HG03175 (cell line): ENCODE measurements at regions not wholly inside any gene's neighbourhood (a gene's known extent, or its start where the extent isn't known, plus 50 kb on each side); places are given as distances from the start of the nearest gene placed in this dataset.
"Not testable (repeated sequence)": the region's sequence is repeated elsewhere in the genome, so short reads cannot be mapped to it uniquely, and the experiment has no call there.

ENCODE experiments used
- ATAC-seq: cut with Tn5 transposase; IDR thresholded peaks from one replicate; pipeline ENCODE4 v1.9.1; 2021; ENCODE audit warnings: mild to moderate bottlenecking, moderate library complexity; ENCODE audit not compliant: unreplicated experiment

GRCh38 chr3:72028726-72029125, 243.8 kb upstream of the PROK2 start:
- ATAC-seq = not testable (repeated sequence)

GRCh38 chr3:72028307-72028706, 243.4 kb upstream of the PROK2 start:
- ATAC-seq = not testable (repeated sequence)

GRCh38 chr3:72027728-72028127, 242.8 kb upstream of the PROK2 start:
- ATAC-seq = not testable (repeated sequence)

- no peak for ATAC-seq
These were observed 237.1 kb upstream of the PROK2 start for GRCh38 chr3:72022027-72022426.

- ATAC-seq = no peak
These were observed 236.6 kb upstream of the PROK2 start for GRCh38 chr3:72021531-72021930.

- no peak for ATAC-seq
These were observed 233.5 kb upstream of the PROK2 start for GRCh38 chr3:72018343-72018984.

GRCh38 chr3:72017935-72018334, 233.0 kb upstream of the PROK2 start:
- no peak for ATAC-seq

- ATAC-seq = no peak
These were observed 232.4 kb upstream of the PROK2 start for GRCh38 chr3:72017311-72017710.

- ATAC-seq = no peak
These were observed 230.5 kb upstream of the PROK2 start for GRCh38 chr3:72015463-72015862.

- no peak for ATAC-seq
These were observed 228.1 kb upstream of the PROK2 start for GRCh38 chr3:72013084-72013483.

- ATAC-seq = no peak
These were observed 227.4 kb upstream of the PROK2 start for GRCh38 chr3:72012363-72012762.

- ATAC-seq = no peak
These were observed 226.5 kb upstream of the PROK2 start for GRCh38 chr3:72011485-72011884.

GRCh38 chr3:72009851-72010443, 225.0 kb upstream of the PROK2 start:
- no peak for ATAC-seq

GRCh38 chr3:72008226-72008996, 223.5 kb upstream of the PROK2 start:
- no peak for ATAC-seq

GRCh38 chr3:72006631-72007556, 221.9 kb upstream of the PROK2 start:
- no peak for ATAC-seq

GRCh38 chr3:72004749-72005292, 219.9 kb upstream of the PROK2 start:
- ATAC-seq = no peak

GRCh38 chr3:72003936-72004335, 219.0 kb upstream of the PROK2 start:
- ATAC-seq = no peak

- ATAC-seq = no peak
These were observed 216.8 kb upstream of the PROK2 start for GRCh38 chr3:72001758-72002157.

- ATAC-seq = no peak
These were observed 214.2 kb upstream of the PROK2 start for GRCh38 chr3:71998995-71999673.

GRCh38 chr3:71997066-71997653, 212.2 kb upstream of the PROK2 start:
- no peak for ATAC-seq
